ENCODE measurements at regions not wholly inside any gene's neighbourhood (a gene's known extent, or its start where the extent isn't known, plus 50 kb on each side); places are given as distances from the start of the nearest gene placed in this dataset.

GRCh38 chr15:79204886-79205675 lies 77.4 kb upstream of the ANKRD34C start:
- ChIA-PET CTCF (interaction anchor here (1.3 to 1.4 kb wide), 2 partner anchors 20 kb away, joined by 4 to 6 read pairs; no protein-coding TSS in a partner anchor), POLR2A (no interaction called here)
- H3K4me3 Mint-ChIP-seq: no peak overlapping the region
- ATAC-seq (no peak), DNase-seq (no peak)
- H3K36me3 Mint-ChIP-seq (ENCODE audit: low read depth): no peaks in the 10 kb centered on the region
- no peaks in the 10 kb centered on the region for H3K4me1 Mint-ChIP-seq (ENCODE audit: low read depth)
- H3K9me3 Mint-ChIP-seq (ENCODE audit: insufficient read depth): no peaks in the 10 kb centered on the region
- peaks cover 13% of the 10 kb centered on the region for H3K27me3 Mint-ChIP-seq (ENCODE audit: low read depth)
- no peak overlapping the region for H3K27ac Mint-ChIP-seq

GRCh38 chr15:79198461-79198860 lies 84.1 kb upstream of the ANKRD34C start:
- ATAC-seq: no peak
- H3K27me3 Mint-ChIP-seq (ENCODE audit: low read depth): peaks cover 13% of the 10 kb centered on the region
- H3K36me3 Mint-ChIP-seq (ENCODE audit: low read depth): no peaks in the 10 kb centered on the region
- CTCF ChIA-PET: interaction anchor here (2.7 kb wide), 1 partner anchor 14 kb away, joined by 13 read pairs; no protein-coding TSS in a partner anchor
- no peaks in the 10 kb centered on the region for H3K4me1 Mint-ChIP-seq (ENCODE audit: low read depth)
- H3K27ac Mint-ChIP-seq: no peak overlapping the region
- H3K9me3 Mint-ChIP-seq (ENCODE audit: insufficient read depth): no peaks in the 10 kb centered on the region
- POLR2A ChIA-PET: no interaction called here
- H3K4me3 Mint-ChIP-seq: no peak overlapping the region
- no peak for DNase-seq

- CTCF ChIA-PET: interaction anchor here (2.7 kb wide), 1 partner anchor 13 kb away, joined by 13 read pairs; no protein-coding TSS in a partner anchor
- Mint-ChIP-seq H3K36me3 (ENCODE audit: low read depth) (no peaks in the 10 kb centered on the region), H3K4me1 (ENCODE audit: low read depth) (no peaks in the 10 kb centered on the region), H3K4me3 (no peak overlapping the region), H3K9me3 (ENCODE audit: insufficient read depth) (no peaks in the 10 kb centered on the region), H3K27ac (no peak overlapping the region), H3K27me3 (ENCODE audit: low read depth) (peaks cover 13% of the 10 kb centered on the region)
- no peak for ATAC-seq
- POLR2A ChIA-PET: no interaction called here
- no peak for DNase-seq
These were observed 85.2 kb upstream of the ANKRD34C start for GRCh38 chr15:79197285-79197684.

GRCh38 chr15:79195802-79196201 lies 86.7 kb upstream of the ANKRD34C start:
- ChIA-PET POLR2A (no interaction called here), CTCF (interaction anchor here (0.7 to 1.4 kb wide), 2 partner anchors 11 to 167 kb away, joined by 3 to 5 read pairs; no protein-coding TSS in a partner anchor)
- Mint-ChIP-seq H3K9me3 (ENCODE audit: insufficient read depth) (no peaks in the 10 kb centered on the region), H3K4me1 (ENCODE audit: low read depth) (no peaks in the 10 kb centered on the region), H3K27ac (no peak overlapping the region), H3K36me3 (ENCODE audit: low read depth) (no peaks in the 10 kb centered on the region), H3K4me3 (no peak overlapping the region), H3K27me3 (ENCODE audit: low read depth) (peaks cover 13% of the 10 kb centered on the region)
- no peak for DNase-seq
- ATAC-seq: no peak

- H3K36me3 Mint-ChIP-seq (ENCODE audit: low read depth): no peaks in the 10 kb centered on the region
- H3K4me3 Mint-ChIP-seq: no peak overlapping the region
- no peaks in the 10 kb centered on the region for H3K9me3 Mint-ChIP-seq (ENCODE audit: insufficient read depth)
- ATAC-seq: no peak
- CTCF ChIA-PET: interaction anchor here (0.7 to 1.4 kb wide), 2 partner anchors 11 to 167 kb away, joined by 3 to 5 read pairs; no protein-coding TSS in a partner anchor
- POLR2A ChIA-PET: no interaction called here
- no peak overlapping the region for H3K27ac Mint-ChIP-seq
- H3K4me1 Mint-ChIP-seq (ENCODE audit: low read depth): no peaks in the 10 kb centered on the region
- DNase-seq: no peak
- peaks cover 13% of the 10 kb centered on the region for H3K27me3 Mint-ChIP-seq (ENCODE audit: low read depth)
These were observed 87.3 kb upstream of the ANKRD34C start for GRCh38 chr15:79195239-79195638.

- Mint-ChIP-seq H3K4me1 (ENCODE audit: low read depth) (no peaks in the 10 kb centered on the region), H3K27ac (no peak overlapping the region), H3K36me3 (ENCODE audit: low read depth) (no peaks in the 10 kb centered on the region), H3K9me3 (ENCODE audit: insufficient read depth) (no peaks in the 10 kb centered on the region), H3K27me3 (ENCODE audit: low read depth) (peaks cover 16% of the 10 kb centered on the region), H3K4me3 (no peak overlapping the region)
- no peak for DNase-seq
- ChIA-PET POLR2A (no interaction called here), CTCF (interaction anchor here (1.4 kb wide), 1 partner anchor 166 kb away, joined by 3 read pairs; no protein-coding TSS in a partner anchor)
- ATAC-seq: no peak
These were observed 88.1 kb upstream of the ANKRD34C start for GRCh38 chr15:79194386-79194785.

- DNase-seq: no peak
- no peak overlapping the region for H3K4me3 Mint-ChIP-seq
- no peaks in the 10 kb centered on the region for H3K4me1 Mint-ChIP-seq (ENCODE audit: low read depth)
- H3K9me3 Mint-ChIP-seq (ENCODE audit: insufficient read depth): no peaks in the 10 kb centered on the region
- CTCF ChIA-PET: interaction anchor here (1.2 to 2.1 kb wide), 2 partner anchors 9 to 54 kb away, joined by 3 to 12 read pairs; no protein-coding TSS in a partner anchor
- no peaks in the 10 kb centered on the region for H3K36me3 Mint-ChIP-seq (ENCODE audit: low read depth)
- POLR2A ChIA-PET: no interaction called here
- no peak for ATAC-seq
- peaks cover 12% of the 10 kb centered on the region for H3K27me3 Mint-ChIP-seq (ENCODE audit: low read depth)
- H3K27ac Mint-ChIP-seq: no peak overlapping the region
These were observed 89.0 kb upstream of the ANKRD34C start for GRCh38 chr15:79193549-79193948.

GRCh38 chr15:79193103-79193502 lies 89.4 kb upstream of the ANKRD34C start:
- H3K27me3 Mint-ChIP-seq (ENCODE audit: low read depth): peaks cover 12% of the 10 kb centered on the region
- no peak overlapping the region for H3K4me3 Mint-ChIP-seq
- ATAC-seq: no peak
- no peaks in the 10 kb centered on the region for H3K36me3 Mint-ChIP-seq (ENCODE audit: low read depth)
- no peak for DNase-seq
- no peaks in the 10 kb centered on the region for H3K9me3 Mint-ChIP-seq (ENCODE audit: insufficient read depth)
- POLR2A ChIA-PET: no interaction called here
- CTCF ChIA-PET: interaction anchor here (1.2 to 2.1 kb wide), 2 partner anchors 8 to 53 kb away, joined by 3 to 12 read pairs; no protein-coding TSS in a partner anchor
- H3K4me1 Mint-ChIP-seq (ENCODE audit: low read depth): no peaks in the 10 kb centered on the region
- no peak overlapping the region for H3K27ac Mint-ChIP-seq

GRCh38 chr15:79192462-79193036 lies 90.0 kb upstream of the ANKRD34C start:
- H3K36me3 Mint-ChIP-seq (ENCODE audit: low read depth): no peaks in the 10 kb centered on the region
- ATAC-seq: no peak
- POLR2A ChIA-PET: no interaction called here
- no peak overlapping the region for H3K27ac Mint-ChIP-seq
- peaks cover 12% of the 10 kb centered on the region for H3K27me3 Mint-ChIP-seq (ENCODE audit: low read depth)
- no peaks in the 10 kb centered on the region for H3K4me1 Mint-ChIP-seq (ENCODE audit: low read depth)
- CTCF ChIA-PET: interaction anchor here (1.2 to 2.1 kb wide), 2 partner anchors 8 to 53 kb away, joined by 3 to 12 read pairs; no protein-coding TSS in a partner anchor
- H3K9me3 Mint-ChIP-seq (ENCODE audit: insufficient read depth): no peaks in the 10 kb centered on the region
- no peak for DNase-seq
- no peak overlapping the region for H3K4me3 Mint-ChIP-seq

GRCh38 chr15:79190093-79190492 lies 92.4 kb upstream of the ANKRD34C start:
- no peak overlapping the region for H3K27ac Mint-ChIP-seq
- H3K4me3 Mint-ChIP-seq: no peak overlapping the region
- ATAC-seq (no peak), DNase-seq (no peak)
- CTCF ChIA-PET: interaction anchor here (0.9 kb wide), 1 partner anchor 9 kb away, joined by 3 read pairs; no protein-coding TSS in a partner anchor
- H3K27me3 Mint-ChIP-seq (ENCODE audit: low read depth): peaks cover 8% of the 10 kb centered on the region
- no peaks in the 10 kb centered on the region for H3K4me1 Mint-ChIP-seq (ENCODE audit: low read depth)
- H3K36me3 Mint-ChIP-seq (ENCODE audit: low read depth): no peaks in the 10 kb centered on the region
- POLR2A ChIA-PET: no interaction called here
- H3K9me3 Mint-ChIP-seq (ENCODE audit: insufficient read depth): no peaks in the 10 kb centered on the region

GRCh38 chr15:79186616-79187015 lies 95.9 kb upstream of the ANKRD34C start:
- ChIA-PET POLR2A (no interaction called here), CTCF (interaction anchor here (1.2 kb wide), 1 partner anchor 159 kb away, joined by 4 read pairs; no protein-coding TSS in a partner anchor)
- DNase-seq (no peak), ATAC-seq (no peak)
- H3K36me3 Mint-ChIP-seq (ENCODE audit: low read depth): no peaks in the 10 kb centered on the region
- no peak overlapping the region for H3K27ac Mint-ChIP-seq
- H3K27me3 Mint-ChIP-seq (ENCODE audit: low read depth): peaks cover 2% of the 10 kb centered on the region
- H3K4me1 Mint-ChIP-seq (ENCODE audit: low read depth): no peaks in the 10 kb centered on the region
- no peak overlapping the region for H3K4me3 Mint-ChIP-seq
- H3K9me3 Mint-ChIP-seq (ENCODE audit: insufficient read depth): no peaks in the 10 kb centered on the region

GRCh38 chr15:79185199-79185598 lies 94.6 kb upstream of the RASGRF1 start:
- POLR2A ChIA-PET: interaction anchor here (1.0 kb wide), 1 partner anchor 157 kb away, joined by 4 read pairs; no protein-coding TSS in a partner anchor
- CTCF ChIA-PET: interaction anchor here (0.7 to 4.7 kb wide), 31 partner anchors 8 to 434 kb away, joined by 3 to 127 read pairs (median 4); no protein-coding TSS in a partner anchor
- peaks cover 2% of the 10 kb centered on the region for H3K27me3 Mint-ChIP-seq (ENCODE audit: low read depth)
- no peaks in the 10 kb centered on the region for H3K36me3 Mint-ChIP-seq (ENCODE audit: low read depth)
- no peak overlapping the region for H3K4me3 Mint-ChIP-seq
- H3K9me3 Mint-ChIP-seq (ENCODE audit: insufficient read depth): no peaks in the 10 kb centered on the region
- ATAC-seq (no peak), DNase-seq (peak; percentile 31)
- no peaks in the 10 kb centered on the region for H3K4me1 Mint-ChIP-seq (ENCODE audit: low read depth)
- no peak overlapping the region for H3K27ac Mint-ChIP-seq

Data from activated CD8-positive, alpha-beta T cell treated with anti-CD3 and anti-CD28 coated beads, Interleukin-2, amount 10 ng/mL, durations not matched to agents 7 days and 5 days (primary cell).